ENCODE measurements at regions not wholly inside any gene's neighbourhood (a gene's known extent, or its start where the extent isn't known, plus 50 kb on each side); places are given as distances from the start of the nearest gene placed in this dataset.

DNA sequence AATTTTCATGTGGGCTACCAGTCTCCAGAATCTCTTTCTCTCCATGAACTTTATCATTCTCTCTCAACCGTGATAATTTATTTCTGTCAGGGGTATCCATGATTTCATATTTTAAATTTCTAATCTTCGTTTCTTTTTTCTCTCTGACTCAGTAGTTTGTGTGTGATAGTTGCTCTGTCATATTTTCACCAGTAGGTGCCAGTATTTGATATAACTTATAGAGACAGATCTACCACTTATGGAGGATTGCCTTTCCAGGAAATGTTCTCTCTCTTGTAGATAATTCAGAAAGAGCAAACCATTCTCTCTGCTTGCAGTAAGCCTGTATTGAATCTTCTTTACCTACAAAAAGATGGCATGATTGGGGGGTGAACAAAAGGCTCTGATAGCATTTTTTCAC is 79.3 kb upstream of the DYNLT3 start:
- DNase-seq (no peak), ATAC-seq (ENCODE audit: low read depth) (no peak)
- H3K36me3 Mint-ChIP-seq (ENCODE audit: low read depth) = no peaks in the 10 kb centered on the region
- intact Hi-C loops (cut with micrococcal nuclease) = loop anchor here (5.0 kb wide), 1 partner anchor 241 kb away; no protein-coding TSS in a partner anchor
- H3K9me3 Mint-ChIP-seq = no peaks in the 10 kb centered on the region
- ChIA-PET POLR2A (no interaction called here), CTCF (no interaction called here)
- H3K4me3 Mint-ChIP-seq = no peak overlapping the region
- no peaks in the 10 kb centered on the region for H3K4me1 Mint-ChIP-seq
- TF ChIP-seq, protein P1, sequence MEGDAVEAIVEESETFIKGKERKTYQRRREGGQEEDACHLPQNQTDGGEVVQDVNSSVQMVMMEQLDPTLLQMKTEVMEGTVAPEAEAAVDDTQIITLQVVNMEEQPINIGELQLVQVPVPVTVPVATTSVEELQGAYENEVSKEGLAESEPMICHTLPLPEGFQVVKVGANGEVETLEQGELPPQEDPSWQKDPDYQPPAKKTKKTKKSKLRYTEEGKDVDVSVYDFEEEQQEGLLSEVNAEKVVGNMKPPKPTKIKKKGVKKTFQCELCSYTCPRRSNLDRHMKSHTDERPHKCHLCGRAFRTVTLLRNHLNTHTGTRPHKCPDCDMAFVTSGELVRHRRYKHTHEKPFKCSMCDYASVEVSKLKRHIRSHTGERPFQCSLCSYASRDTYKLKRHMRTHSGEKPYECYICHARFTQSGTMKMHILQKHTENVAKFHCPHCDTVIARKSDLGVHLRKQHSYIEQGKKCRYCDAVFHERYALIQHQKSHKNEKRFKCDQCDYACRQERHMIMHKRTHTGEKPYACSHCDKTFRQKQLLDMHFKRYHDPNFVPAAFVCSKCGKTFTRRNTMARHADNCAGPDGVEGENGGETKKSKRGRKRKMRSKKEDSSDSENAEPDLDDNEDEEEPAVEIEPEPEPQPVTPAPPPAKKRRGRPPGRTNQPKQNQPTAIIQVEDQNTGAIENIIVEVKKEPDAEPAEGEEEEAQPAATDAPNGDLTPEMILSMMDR (IDR thresholded peaks at IDR 0.05) = no peak
- peaks cover 4% of the 10 kb centered on the region for H3K27me3 Mint-ChIP-seq
- no peak overlapping the region for H3K27ac Mint-ChIP-seq

DNA sequence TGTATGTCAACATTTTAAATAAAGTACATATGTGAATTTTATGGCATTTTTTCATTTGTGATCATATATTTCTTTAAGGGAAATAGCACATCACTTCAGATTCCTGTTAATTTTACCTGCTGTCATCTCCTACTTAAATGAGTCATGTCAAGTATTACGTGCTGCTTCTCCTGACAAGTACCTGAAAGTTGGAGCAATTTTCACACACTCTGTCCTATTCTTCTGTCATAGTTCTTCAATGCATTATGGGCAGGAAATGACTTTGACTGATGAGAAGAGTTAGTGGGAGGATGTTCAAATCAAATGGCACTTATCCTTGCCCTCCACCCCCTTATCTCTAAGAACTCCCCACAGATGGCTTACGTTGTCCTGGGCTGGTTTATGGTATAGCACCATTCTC is 64.2 kb upstream of the SYTL5 start:
- ATAC-seq (ENCODE audit: low read depth) = no peak
- no peak for DNase-seq
- H3K27me3 Mint-ChIP-seq = no peaks in the 10 kb centered on the region
- no peak overlapping the region for H3K27ac Mint-ChIP-seq
- POLR2A ChIA-PET = no interaction called here
- no peaks in the 10 kb centered on the region for H3K4me1 Mint-ChIP-seq
- no peak overlapping the region for H3K4me3 Mint-ChIP-seq
- CTCF ChIA-PET = no interaction called here
- intact Hi-C loops (cut with micrococcal nuclease) = no loop called here
- H3K36me3 Mint-ChIP-seq (ENCODE audit: low read depth) = no peaks in the 10 kb centered on the region
- H3K9me3 Mint-ChIP-seq = no peaks in the 10 kb centered on the region
- TF ChIP-seq, protein P1 (IDR thresholded peaks at IDR 0.05) = no peak

DNA sequence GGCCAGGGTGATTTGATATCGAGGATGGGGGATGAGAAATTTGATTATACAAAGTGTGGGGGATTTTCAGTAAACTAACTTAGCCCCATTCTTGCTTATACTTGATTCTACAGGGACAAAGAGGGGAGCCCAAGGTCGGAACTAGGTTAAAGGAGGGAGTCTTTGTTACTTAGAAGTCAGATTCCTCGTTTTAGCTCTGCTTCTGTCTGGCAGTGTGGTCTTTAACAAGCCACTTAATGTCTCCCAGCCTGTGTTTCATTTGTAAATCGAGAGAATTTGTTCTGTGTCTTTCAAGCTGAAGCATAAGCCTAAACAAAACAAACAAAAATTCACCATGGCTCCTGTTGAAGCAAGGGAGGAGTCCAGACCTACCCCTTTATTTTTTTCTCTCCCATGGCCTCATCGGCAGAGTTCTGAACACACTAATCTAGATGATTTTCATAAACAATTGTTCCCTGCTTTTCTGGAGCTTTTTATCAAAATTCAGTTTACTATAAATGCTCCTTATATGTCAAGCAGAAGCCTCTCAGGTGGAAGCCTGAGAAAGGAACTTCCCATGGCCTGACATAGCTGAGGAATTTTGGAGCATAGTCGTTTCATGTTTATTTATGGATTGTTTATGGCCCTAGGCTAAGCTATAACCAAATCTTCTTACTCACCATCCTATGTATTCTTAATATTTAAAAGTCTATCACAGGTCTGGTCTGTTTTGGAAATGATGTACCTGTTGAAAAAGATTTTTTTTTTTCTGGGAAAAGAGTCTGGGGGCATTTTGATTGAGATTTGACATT is 62.6 kb upstream of the SYTL5 start:
- no peak for DNase-seq
- ChIA-PET POLR2A (no interaction called here), CTCF (no interaction called here)
- intact Hi-C loops (cut with micrococcal nuclease) = no loop called here
- Mint-ChIP-seq H3K9me3 (peaks cover 3% of the 10 kb centered on the region), H3K36me3 (ENCODE audit: low read depth) (no peaks in the 10 kb centered on the region), H3K27me3 (no peaks in the 10 kb centered on the region), H3K4me1 (no peaks in the 10 kb centered on the region), H3K4me3 (no peak overlapping the region), H3K27ac (no peak overlapping the region)
- ATAC-seq (ENCODE audit: low read depth) = no peak
- TF ChIP-seq, protein P1 (IDR thresholded peaks at IDR 0.05) = no peak

DNA sequence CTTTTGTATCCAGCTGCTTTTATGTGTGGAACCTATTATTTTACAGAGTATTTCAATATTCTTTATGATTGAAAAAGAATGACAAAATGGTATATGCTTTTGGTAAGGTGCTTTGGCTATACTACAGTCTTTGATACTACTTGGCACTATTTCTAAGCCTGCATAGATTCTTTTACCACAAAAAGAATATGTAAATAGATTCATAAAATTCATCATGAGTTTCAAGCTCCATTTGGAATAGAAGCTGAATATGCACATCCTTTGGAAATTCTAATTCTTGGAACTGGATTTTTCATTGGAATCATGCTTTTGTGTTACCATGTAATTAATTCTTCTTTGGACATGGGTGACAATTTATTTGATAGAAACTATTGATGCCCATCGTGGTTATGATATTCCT is 60.2 kb upstream of the SYTL5 start:
- Mint-ChIP-seq H3K4me1 (no peaks in the 10 kb centered on the region), H3K36me3 (ENCODE audit: low read depth) (no peaks in the 10 kb centered on the region), H3K27ac (no peak overlapping the region), H3K4me3 (no peak overlapping the region), H3K9me3 (peaks cover 4% of the 10 kb centered on the region), H3K27me3 (no peaks in the 10 kb centered on the region)
- ATAC-seq (ENCODE audit: low read depth) = no peak
- CTCF ChIA-PET = no interaction called here
- TF ChIP-seq, protein P1 (IDR thresholded peaks at IDR 0.05) = no peak
- intact Hi-C loops (cut with micrococcal nuclease) = no loop called here
- POLR2A ChIA-PET = no interaction called here
- no peak for DNase-seq

DNA sequence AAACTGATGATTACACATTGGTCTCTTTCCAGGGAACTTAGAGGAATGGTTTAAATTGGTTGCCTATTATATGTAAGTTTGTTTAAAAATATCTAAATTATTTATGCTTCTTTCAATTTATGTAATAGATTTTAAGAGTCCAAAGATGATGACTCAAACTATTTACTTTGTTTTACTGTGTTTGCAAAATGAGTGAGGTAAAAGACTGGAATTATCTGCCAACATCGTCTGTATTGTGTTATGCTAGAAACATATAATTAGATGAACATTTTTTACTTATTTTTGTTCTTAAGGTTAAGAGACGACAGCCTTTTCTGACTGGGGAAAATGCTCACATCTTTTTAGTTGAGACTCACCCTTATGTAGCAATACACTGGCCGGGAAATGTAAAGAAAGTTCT is 51.1 kb upstream of the SYTL5 start:
- no peaks in the 10 kb centered on the region for H3K27me3 Mint-ChIP-seq
- H3K27ac Mint-ChIP-seq = no peak overlapping the region
- CTCF ChIA-PET = no interaction called here
- no peaks in the 10 kb centered on the region for H3K36me3 Mint-ChIP-seq (ENCODE audit: low read depth)
- H3K4me1 Mint-ChIP-seq = no peaks in the 10 kb centered on the region
- ATAC-seq (ENCODE audit: low read depth) = no peak
- no peaks in the 10 kb centered on the region for H3K9me3 Mint-ChIP-seq
- TF ChIP-seq, protein P1 (IDR thresholded peaks at IDR 0.05) = no peak
- POLR2A ChIA-PET = no interaction called here
- intact Hi-C loops (cut with micrococcal nuclease) = no loop called here
- no peak for DNase-seq
- no peak overlapping the region for H3K4me3 Mint-ChIP-seq

All from activated B cell treated with CpG ODN at 0.5 μM for 24 hours (primary cell).